T-helper 9 cell (primary cell): ENCODE measurements at regions not wholly inside any gene's neighbourhood (a gene's known extent, or its start where the extent isn't known, plus 50 kb on each side); places are given as distances from the start of the nearest gene placed in this dataset.
"Not testable (repeated sequence)": the region's sequence is repeated elsewhere in the genome, so short reads cannot be mapped to it uniquely, and the experiment has no call there.

ENCODE experiments used
- DNase-seq: peaks from one replicate; pipeline ENCODE4 v3.0.0-alpha.2; 2020

- DNase-seq, result no peak
Observed at GRCh38 chrX:129071390-129071789, 451.9 kb downstream of the SMARCA1 start.

- no peak for DNase-seq
Observed at GRCh38 chrX:129065895-129066294, 457.4 kb downstream of the SMARCA1 start.

- no peak for DNase-seq
Observed at GRCh38 chrX:129058405-129058804, 464.9 kb downstream of the SMARCA1 start.

GRCh38 chrX:129043138-129043537 is 480.2 kb downstream of the SMARCA1 start:
- no peak for DNase-seq

- DNase-seq, result no peak
Observed at GRCh38 chrX:129041319-129041718, 482.0 kb downstream of the SMARCA1 start.

- no peak for DNase-seq
Observed at GRCh38 chrX:129040124-129040523, 483.2 kb downstream of the SMARCA1 start.

GRCh38 chrX:129039176-129039575 is 484.1 kb downstream of the SMARCA1 start:
- DNase-seq, result no peak

GRCh38 chrX:129037389-129037788 is 485.9 kb downstream of the SMARCA1 start:
- DNase-seq, result no peak

- DNase-seq, result no peak
Observed at GRCh38 chrX:129035180-129035579, 488.1 kb downstream of the SMARCA1 start.

GRCh38 chrX:129034196-129034595 is 489.1 kb downstream of the SMARCA1 start:
- no peak for DNase-seq

GRCh38 chrX:129026202-129026601 is 497.1 kb downstream of the SMARCA1 start:
- DNase-seq, result no peak

- DNase-seq, result no peak
Observed at GRCh38 chrX:129025376-129025775, 497.9 kb downstream of the SMARCA1 start.

- no peak for DNase-seq
Observed at GRCh38 chrX:129019412-129019811, 503.9 kb downstream of the SMARCA1 start.

- DNase-seq, result no peak
Observed at GRCh38 chrX:129015381-129015780, 507.9 kb downstream of the SMARCA1 start.

GRCh38 chrX:129013574-129013973 is 509.7 kb downstream of the SMARCA1 start:
- DNase-seq, result no peak

- no peak for DNase-seq
Observed at GRCh38 chrX:129007631-129008030, 515.7 kb downstream of the SMARCA1 start.

- DNase-seq, result no peak
Observed at GRCh38 chrX:129006491-129006890, 516.8 kb downstream of the SMARCA1 start.

GRCh38 chrX:129000797-129001196 is 522.5 kb downstream of the SMARCA1 start:
- DNase-seq, result no peak

- no peak for DNase-seq
Observed at GRCh38 chrX:129000018-129000417, 523.3 kb downstream of the SMARCA1 start.

GRCh38 chrX:128992107-128992971 is 531.0 kb downstream of the SMARCA1 start:
- DNase-seq, result no peak

- no peak for DNase-seq
Observed at GRCh38 chrX:128975745-128976144, 547.5 kb downstream of the SMARCA1 start.

GRCh38 chrX:128973033-128973432 is 550.3 kb downstream of the SMARCA1 start:
- no peak for DNase-seq

GRCh38 chrX:128961290-128961689 is 562.0 kb downstream of the SMARCA1 start:
- no peak for DNase-seq

- DNase-seq, result not testable (repeated sequence)
Observed at GRCh38 chrX:128954697-128955096, 568.6 kb downstream of the SMARCA1 start.

GRCh38 chrX:128931071-128931470 is 592.2 kb downstream of the SMARCA1 start:
- DNase-seq, result no peak
